MCF 10A (cell line): ENCODE measurements at regions not wholly inside any gene's neighbourhood (a gene's known extent, or its start where the extent isn't known, plus 50 kb on each side); places are given as distances from the start of the nearest gene placed in this dataset.

Source experiments
- BruUV-seq: library from RNA; stranded (reverse); fragments of 400-500 nt; replicated peaks from 2 replicates; lab custom pipeline; 2021; lab: Mats Ljungman, UMichigan
- CTCF ChIA-PET: fragments of 300-600 bp; sonication (Branson Sonifier 250); formaldehyde crosslinking; extraction: SDS; loops from one replicate; lab custom pipeline; 2021; ENCODE audit warnings: antibody characterized with exemption, inconsistent platforms; lab: Yijun Ruan, JAX
- POLR2A ChIA-PET: fragments of 300-600, 350-650 bp; sonication (Branson Sonifier 250); formaldehyde crosslinking; extraction: SDS; loops from one replicate; lab custom pipeline; 2020; ENCODE audit warnings: antibody characterized with exemption, inconsistent platforms; lab: Yijun Ruan, JAX
- DNase-seq: peaks from one replicate; pipeline ENCODE4 v3.0.0-alpha.2; 2018; ENCODE audit not compliant: unreplicated experiment
- H3K27ac Mint-ChIP-seq: one replicate; pipeline ENCODE4 v1.8.0; 2022; ENCODE audit warnings: mild to moderate bottlenecking, low read depth, mixed read lengths; ENCODE audit not compliant: unreplicated experiment
- H3K27me3 Mint-ChIP-seq: one replicate; pipeline ENCODE4 v1.8.0; 2022; ENCODE audit warnings: mixed read lengths; ENCODE audit not compliant: insufficient read depth, unreplicated experiment
- H3K36me3 Mint-ChIP-seq: one replicate; pipeline ENCODE4 v1.8.0; 2022; ENCODE audit warnings: mild to moderate bottlenecking, moderate library complexity, mixed read lengths; ENCODE audit not compliant: insufficient read depth, unreplicated experiment
- H3K4me1 Mint-ChIP-seq: one replicate; pipeline ENCODE4 v1.8.0; 2022; ENCODE audit warnings: mixed read lengths; ENCODE audit not compliant: insufficient read depth, unreplicated experiment
- H3K4me3 Mint-ChIP-seq: one replicate; pipeline ENCODE4 v1.8.0; 2022; ENCODE audit warnings: mild to moderate bottlenecking, moderate library complexity, mixed read lengths; ENCODE audit not compliant: unreplicated experiment
- H3K9me3 Mint-ChIP-seq: one replicate; pipeline ENCODE4 v1.8.0; 2022; ENCODE audit warnings: mixed read lengths; ENCODE audit not compliant: unreplicated experiment
- intact Hi-C: fragments of 100-400 bp; cut with micrococcal nuclease; formaldehyde crosslinking; loops from 2 replicates; pipeline ENCODE4 v1.14.1; 2022
- TF ChIP-seq, protein P1 (sequence below): fragments of 200-600 bp; IDR thresholded peaks from one replicate; pipeline ENCODE4 v1.8.0; 2022; ENCODE audit warnings: antibody characterized with exemption, mild to moderate bottlenecking; ENCODE audit not compliant: unreplicated experiment

- Mint-ChIP-seq H3K4me1 (peaks cover 28% of the 10 kb centered on the region), H3K27ac (peak overlapping the region; percentile 81), H3K36me3 (no peaks in the 10 kb centered on the region), H3K9me3 (no peaks in the 10 kb centered on the region), H3K27me3 (peaks cover 47% of the 10 kb centered on the region), H3K4me3 (no peak overlapping the region)
- ChIA-PET POLR2A (interaction anchor here (0.5 to 2.0 kb wide), 10 partner anchors 13 to 198 kb away, joined by 3 to 12 read pairs (median 6); partner anchors contain the start of gene EFNB1), CTCF (interaction anchor here (0.6 to 1.2 kb wide), 5 partner anchors 26 to 254 kb away, joined by 3 to 4 read pairs (median 3); no protein-coding TSS in a partner anchor)
- DNase-seq, result peak; percentile 72
- BruUV-seq, result no TSS peak
- TF ChIP-seq, protein P1, sequence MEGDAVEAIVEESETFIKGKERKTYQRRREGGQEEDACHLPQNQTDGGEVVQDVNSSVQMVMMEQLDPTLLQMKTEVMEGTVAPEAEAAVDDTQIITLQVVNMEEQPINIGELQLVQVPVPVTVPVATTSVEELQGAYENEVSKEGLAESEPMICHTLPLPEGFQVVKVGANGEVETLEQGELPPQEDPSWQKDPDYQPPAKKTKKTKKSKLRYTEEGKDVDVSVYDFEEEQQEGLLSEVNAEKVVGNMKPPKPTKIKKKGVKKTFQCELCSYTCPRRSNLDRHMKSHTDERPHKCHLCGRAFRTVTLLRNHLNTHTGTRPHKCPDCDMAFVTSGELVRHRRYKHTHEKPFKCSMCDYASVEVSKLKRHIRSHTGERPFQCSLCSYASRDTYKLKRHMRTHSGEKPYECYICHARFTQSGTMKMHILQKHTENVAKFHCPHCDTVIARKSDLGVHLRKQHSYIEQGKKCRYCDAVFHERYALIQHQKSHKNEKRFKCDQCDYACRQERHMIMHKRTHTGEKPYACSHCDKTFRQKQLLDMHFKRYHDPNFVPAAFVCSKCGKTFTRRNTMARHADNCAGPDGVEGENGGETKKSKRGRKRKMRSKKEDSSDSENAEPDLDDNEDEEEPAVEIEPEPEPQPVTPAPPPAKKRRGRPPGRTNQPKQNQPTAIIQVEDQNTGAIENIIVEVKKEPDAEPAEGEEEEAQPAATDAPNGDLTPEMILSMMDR, result no peak
- intact Hi-C loops, result loop anchor here (1.0 to 5.0 kb wide), 3 partner anchors 30 to 197 kb away; partner anchors contain the start of gene EFNB1
These were observed 139.4 kb downstream of the PJA1 start for GRCh38 chrX:69025802-69026301.

- Mint-ChIP-seq H3K27ac (no peak overlapping the region), H3K4me1 (peaks cover 28% of the 10 kb centered on the region), H3K9me3 (no peaks in the 10 kb centered on the region), H3K27me3 (peaks cover 44% of the 10 kb centered on the region), H3K4me3 (no peak overlapping the region), H3K36me3 (no peaks in the 10 kb centered on the region)
- TF ChIP-seq, protein P1, result no peak
- ChIA-PET POLR2A (interaction anchor here (1.8 to 2.0 kb wide), 4 partner anchors 25 to 195 kb away, joined by 6 to 12 read pairs (median 10); partner anchors contain the start of gene EFNB1), CTCF (interaction anchor here (0.8 to 1.2 kb wide), 3 partner anchors 25 to 197 kb away, joined by 3 to 4 read pairs (median 3); no protein-coding TSS in a partner anchor)
- DNase-seq, result peak; percentile 82
- no TSS peak for BruUV-seq
- intact Hi-C loops, result loop anchor here (1.0 to 5.0 kb wide), 3 partner anchors 29 to 196 kb away; partner anchors contain the start of gene EFNB1
These were observed 140.3 kb downstream of the PJA1 start for GRCh38 chrX:69024931-69025330.

- Mint-ChIP-seq H3K9me3 (no peaks in the 10 kb centered on the region), H3K4me3 (no peak overlapping the region), H3K4me1 (peaks cover 28% of the 10 kb centered on the region), H3K27me3 (peaks cover 37% of the 10 kb centered on the region), H3K36me3 (no peaks in the 10 kb centered on the region), H3K27ac (no peak overlapping the region)
- ChIA-PET POLR2A (interaction anchor here (1.9 to 2.0 kb wide), 2 partner anchors 24 to 192 kb away, joined by 6 to 11 read pairs; no protein-coding TSS in a partner anchor), CTCF (interaction anchor here (0.7 kb wide), 1 partner anchor 38 kb away, joined by 3 read pairs; no protein-coding TSS in a partner anchor)
- TF ChIP-seq, protein P1, result no peak
- BruUV-seq, result no TSS peak
- no peak for DNase-seq
- intact Hi-C loops, result no loop called here
These were observed 141.0 kb downstream of the PJA1 start for GRCh38 chrX:69024161-69024736.

DNA sequence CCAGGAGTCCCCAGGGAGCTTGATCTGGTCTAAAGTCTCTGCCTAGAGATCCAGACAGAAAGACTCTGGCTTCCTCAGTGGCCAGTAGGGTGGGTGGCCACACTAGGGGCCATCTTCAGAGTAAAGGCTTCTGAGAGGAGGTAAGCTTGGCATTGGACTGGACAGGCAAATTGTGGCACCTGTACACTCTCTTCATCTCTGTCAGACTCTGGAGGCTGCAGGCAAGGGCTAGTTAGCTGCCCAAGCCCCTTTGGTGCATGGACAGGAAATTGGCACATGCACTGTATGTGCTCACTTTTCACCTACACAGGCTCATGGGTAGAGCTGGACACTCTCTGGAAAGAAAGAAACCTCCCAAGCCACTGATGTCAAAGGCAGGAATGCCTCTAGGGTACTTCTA, 142.8 kb downstream of the PJA1 start:
- no peak overlapping the region for H3K27ac Mint-ChIP-seq

More for the DNA sequence above, 142.8 kb downstream of the PJA1 start:
- TF ChIP-seq, protein P1, result no peak
- ChIA-PET CTCF (interaction anchor here (0.5 to 1.0 kb wide), 3 partner anchors 9 to 1017 kb away, joined by 3 read pairs; no protein-coding TSS in a partner anchor), POLR2A (interaction anchor here (0.6 to 1.1 kb wide), 4 partner anchors 14 to 581 kb away, joined by 3 read pairs; partner anchors contain the start of gene EFNB1)
- Mint-ChIP-seq H3K27me3 (peaks cover 25% of the 10 kb centered on the region), H3K36me3 (no peaks in the 10 kb centered on the region), H3K4me3 (no peak overlapping the region), H3K4me1 (peaks cover 17% of the 10 kb centered on the region), H3K9me3 (no peaks in the 10 kb centered on the region)
- no TSS peak for BruUV-seq
- intact Hi-C loops, result no loop called here
- no peak for DNase-seq
